HG03060 (cell line): ENCODE measurements at regions not wholly inside any gene's neighbourhood (a gene's known extent, or its start where the extent isn't known, plus 50 kb on each side); places are given as distances from the start of the nearest gene placed in this dataset.
"Not testable (repeated sequence)": the region's sequence is repeated elsewhere in the genome, so short reads cannot be mapped to it uniquely, and the experiment has no call there.

Experiments used
- ATAC-seq: cut with Tn5 transposase; IDR thresholded peaks from one replicate; pipeline ENCODE4 v1.9.1; 2021; ENCODE audit warnings: low read depth, moderate number of reproducible peaks; ENCODE audit not compliant: unreplicated experiment

- not testable (repeated sequence) for ATAC-seq
Measured at GRCh38 chr7:6882321-6882721, 56.2 kb upstream of the CCZ1B start.

GRCh38 chr7:6883756-6884155 is 57.7 kb upstream of the CCZ1B start:
- not testable (repeated sequence) for ATAC-seq

- no peak for ATAC-seq
Measured at GRCh38 chr7:6886198-6886597, 60.1 kb upstream of the CCZ1B start.

GRCh38 chr7:6888267-6889045 is 62.4 kb upstream of the CCZ1B start:
- not testable (repeated sequence) for ATAC-seq

- no peak for ATAC-seq
Measured at GRCh38 chr7:6889252-6889812, 63.3 kb upstream of the CCZ1B start.

GRCh38 chr7:6902097-6902518 is 76.0 kb upstream of the CCZ1B start:
- ATAC-seq: not testable (repeated sequence)

- not testable (repeated sequence) for ATAC-seq
Measured at GRCh38 chr7:6903289-6903688, 77.2 kb upstream of the CCZ1B start.

- not testable (repeated sequence) for ATAC-seq
Measured at GRCh38 chr7:6903792-6904191, 77.7 kb upstream of the CCZ1B start.

- no peak for ATAC-seq
Measured at GRCh38 chr7:6917258-6917657, 91.2 kb upstream of the CCZ1B start.

- not testable (repeated sequence) for ATAC-seq
Measured at GRCh38 chr7:6919169-6919568, 93.1 kb upstream of the CCZ1B start.

- ATAC-seq: not testable (repeated sequence)
Measured at GRCh38 chr7:6924523-6924922, 98.4 kb upstream of the CCZ1B start.

GRCh38 chr7:6926193-6927174 is 100.4 kb upstream of the CCZ1B start:
- not testable (repeated sequence) for ATAC-seq

- not testable (repeated sequence) for ATAC-seq
Measured at GRCh38 chr7:6927643-6928042, 101.6 kb upstream of the CCZ1B start.

- ATAC-seq: not testable (repeated sequence)
Measured at GRCh38 chr7:6929588-6929987, 103.5 kb upstream of the CCZ1B start.

GRCh38 chr7:6930081-6930635 is 104.1 kb upstream of the CCZ1B start:
- not testable (repeated sequence) for ATAC-seq

GRCh38 chr7:6930787-6931186 is 104.7 kb upstream of the CCZ1B start:
- not testable (repeated sequence) for ATAC-seq

- ATAC-seq: not testable (repeated sequence)
Measured at GRCh38 chr7:6931456-6931855, 105.4 kb upstream of the CCZ1B start.

- ATAC-seq: not testable (repeated sequence)
Measured at GRCh38 chr7:6933954-6934632, 108.0 kb upstream of the CCZ1B start.

GRCh38 chr7:6934981-6935380 is 108.9 kb upstream of the CCZ1B start:
- ATAC-seq: no peak

GRCh38 chr7:6936626-6937025 is 110.6 kb upstream of the CCZ1B start:
- ATAC-seq: not testable (repeated sequence)
